SK-N-SH (cell line): ENCODE measurements at regions not wholly inside any gene's neighbourhood (a gene's known extent, or its start where the extent isn't known, plus 50 kb on each side); places are given as distances from the start of the nearest gene placed in this dataset.

Source experiments
- CTCF ChIA-PET: fragments of 300-600, 350-600 bp; formaldehyde crosslinking; extraction: SDS; loops from one replicate; lab custom pipeline; 2021; lab: Yijun Ruan, JAX
- POLR2A ChIA-PET: fragments of 350-600 bp; sonication (Branson Sonifier 250); formaldehyde crosslinking; extraction: SDS; loops from one replicate; lab custom pipeline; 2020; ENCODE audit warnings: antibody characterized with exemption, inconsistent platforms; lab: Yijun Ruan, JAX
- DNase-seq: peaks from one replicate; pipeline ENCODE4 v3.0.0; 2012
- H2AFZ ChIP-seq: fragments of 200-600 bp; sonication (generic); 2 replicates; pipeline ENCODE4 v1.8.1; 2016; ENCODE audit warnings: antibody characterized with exemption, mild to moderate bottlenecking, low read depth
- H3F3A ChIP-seq: fragments of 200-600 bp; sonication (generic); replicated peaks from 2 replicates; pipeline ENCODE3; 2016; ENCODE audit warnings: antibody characterized with exemption, mild to moderate bottlenecking; ENCODE audit not compliant: insufficient read depth
- H3K27ac ChIP-seq, 2 experiments: fragments of 200-500 bp in 1 of 2; fragments of 200-600 bp in 1 of 2; sonication (Bioruptor generic) in 1 of 2; sonication (generic), shearing (Covaris generic) in 1 of 2; 2 replicates each; pipeline versions ENCODE4 v1.5.1 to v1.6.1; 2014 to 2016; ENCODE audit warnings: low read depth in 2 of 2, inconsistent platforms in 1 of 2, low read length in 1 of 2, mild to moderate bottlenecking in 1 of 2, mixed read lengths in 1 of 2
- H3K27me3 ChIP-seq: fragments of 200-600 bp; sonication (generic), shearing (Covaris generic); 2 replicates; pipeline ENCODE4 v1.6.1; 2016; ENCODE audit warnings: mixed run types; ENCODE audit not compliant: insufficient read depth
- H3K36me3 ChIP-seq, 2 experiments: fragments of 200-500 bp in 1 of 2; fragments of 200-600 bp in 1 of 2; sonication (Bioruptor generic) in 1 of 2; sonication (generic) in 1 of 2; replicated peaks in 1 of 2; 2 replicates each; pipeline versions ENCODE3 to v1.5.1; 2014 to 2016; ENCODE audit warnings: low read length in 1 of 2, mild to moderate bottlenecking in 1 of 2; ENCODE audit not compliant: insufficient read depth in 2 of 2, control insufficient read depth in 1 of 2
- H3K4me1 ChIP-seq, 2 experiments: fragments of 200-500 bp in 1 of 2; fragments of 200-600 bp in 1 of 2; sonication (Bioruptor generic) in 1 of 2; sonication (generic), shearing (Covaris generic) in 1 of 2; 2 replicates each; pipeline versions ENCODE4 v1.5.1 to v1.6.1; 2014 to 2016; ENCODE audit warnings: low read depth in 1 of 2, low read length in 1 of 2, mixed run types in 1 of 2; ENCODE audit not compliant: insufficient read depth in 2 of 2, control insufficient read depth in 1 of 2
- H3K4me2 ChIP-seq: fragments of 200-600 bp; sonication (generic), shearing (Covaris generic); 2 replicates; pipeline ENCODE4 v1.6.1; 2017; ENCODE audit warnings: mixed run types
- H3K4me3 ChIP-seq, 2 experiments: fragments of 200-500 bp in 1 of 2; fragments of 200-600 bp in 1 of 2; sonication (Bioruptor generic) in 1 of 2; sonication (generic), shearing (Covaris generic) in 1 of 2; 2 replicates each; pipeline versions ENCODE4 v1.5.1 to v1.8.1; 2014 to 2016; ENCODE audit warnings: low read depth in 2 of 2, inconsistent platforms in 1 of 2, low read length in 1 of 2, mild to moderate bottlenecking in 1 of 2, mixed read lengths in 1 of 2, moderate library complexity in 1 of 2
- H3K79me2 ChIP-seq: fragments of 200-600 bp; sonication (generic); 2 replicates; pipeline ENCODE4 v1.8.1; 2017; ENCODE audit warnings: mild to moderate bottlenecking; ENCODE audit not compliant: insufficient read depth
- H3K9ac ChIP-seq: fragments of 200-600 bp; sonication (generic); 2 replicates; pipeline ENCODE4 v1.6.1; 2017; ENCODE audit warnings: mixed run types
- H3K9me2 ChIP-seq: fragments of 200-600 bp; sonication (generic); 2 replicates; pipeline ENCODE4 v1.6.1; 2017; ENCODE audit warnings: mixed run types
- H3K9me3 ChIP-seq: fragments of 200-600 bp; sonication (generic); 2 replicates; pipeline ENCODE4 v1.6.1; 2017; ENCODE audit warnings: mixed run types, mild to moderate bottlenecking, moderate library complexity
- H4K20me1 ChIP-seq: fragments of 200-600 bp; sonication (generic); 2 replicates; pipeline ENCODE4 v1.6.1; 2017; ENCODE audit warnings: mild to moderate bottlenecking, mixed run types; ENCODE audit not compliant: insufficient read depth
- CHD2 ChIP-seq: fragments of 150-350 bp; IDR thresholded peaks from 2 replicates; pipeline ENCODE4 v1.6.1; 2018; ENCODE audit warnings: low read length; ENCODE audit not compliant: partially characterized antibody
- EP300 ChIP-seq, 2 experiments: IDR thresholded peaks; 2 replicates each; pipeline versions ENCODE4 v1.4.0 to v1.6.1; 2012; ENCODE audit warnings: borderline replicate concordance in 1 of 2, low read depth in 1 of 2, low read length in 1 of 2
- EZH2phosphoT487 ChIP-seq: fragments of 200-600 bp; sonication (generic); IDR thresholded peaks from 2 replicates; pipeline ENCODE4 v1.6.1; 2017; ENCODE audit warnings: low read depth, mixed run types, mild to moderate bottlenecking, antibody characterized with exemption, moderate library complexity, borderline replicate concordance
- GATA2 ChIP-seq: sonication (generic); formaldehyde crosslinking; IDR thresholded peaks from 2 replicates; pipeline ENCODE4 v1.5.0; 2020; ENCODE audit warnings: mild to moderate bottlenecking, missing genetic modification reagents
- JUND ChIP-seq: IDR thresholded peaks from 2 replicates; pipeline ENCODE4 v1.4.0; 2012
- MXI1 ChIP-seq: IDR thresholded peaks from 2 replicates; pipeline ENCODE4 v1.6.1; 2012; ENCODE audit warnings: mild to moderate bottlenecking, low read depth, low read length, improper control_type of control experiment
- NFIC ChIP-seq: IDR thresholded peaks from 2 replicates; pipeline ENCODE4 v1.4.0; 2012; ENCODE audit warnings: borderline replicate concordance
- NRF1 ChIP-seq: IDR thresholded peaks from 2 replicates; pipeline ENCODE4 v1.6.1; 2012; ENCODE audit warnings: low read depth, mild to moderate bottlenecking, low read length
- SIN3A ChIP-seq: IDR thresholded peaks from 2 replicates; pipeline ENCODE4 v1.6.1; 2012; ENCODE audit warnings: low read depth, mild to moderate bottlenecking, low read length, moderate library complexity, borderline replicate concordance
- SMC3 ChIP-seq: IDR thresholded peaks from 2 replicates; pipeline ENCODE4 v1.6.1; 2012; ENCODE audit warnings: low read depth, low read length, improper control_type of control experiment
- TCF12 ChIP-seq: IDR thresholded peaks from 2 replicates; pipeline ENCODE4 v1.4.0; 2012
- TEAD4 ChIP-seq: IDR thresholded peaks from 2 replicates; pipeline ENCODE4 v1.4.0; 2012; ENCODE audit warnings: mild to moderate bottlenecking, borderline replicate concordance; ENCODE audit not compliant: insufficient read depth
- YY1 ChIP-seq: IDR thresholded peaks from 2 replicates; pipeline ENCODE4 v1.4.0; 2012; ENCODE audit warnings: low read depth, mild to moderate bottlenecking
- WGBS: methylation state at CpG from one replicate; pipeline ENCODE4 v1.1.6; 2017; ENCODE audit warnings: low lambda C conversion rate; 5-methylcytosine and 5-hydroxymethylcytosine counted together
- TF ChIP-seq, protein P1 (sequence below): IDR thresholded peaks from 2 replicates; pipeline ENCODE4 v1.4.0; 2012; ENCODE audit warnings: low read depth, borderline replicate concordance
- TF ChIP-seq, protein P2 (sequence below): IDR thresholded peaks from 2 replicates; pipeline ENCODE4; 2012
- TF ChIP-seq, protein P3 (sequence below): fragments of 150-350 bp; IDR thresholded peaks from 2 replicates; pipeline ENCODE4 v1.6.1; 2017; ENCODE audit warnings: antibody characterized with exemption, low read length, low read depth, borderline replicate concordance
- TF ChIP-seq, protein P4 (sequence below): IDR thresholded peaks from 2 replicates; pipeline ENCODE4 v1.4.0; 2012; ENCODE audit warnings: low read depth

DNA sequence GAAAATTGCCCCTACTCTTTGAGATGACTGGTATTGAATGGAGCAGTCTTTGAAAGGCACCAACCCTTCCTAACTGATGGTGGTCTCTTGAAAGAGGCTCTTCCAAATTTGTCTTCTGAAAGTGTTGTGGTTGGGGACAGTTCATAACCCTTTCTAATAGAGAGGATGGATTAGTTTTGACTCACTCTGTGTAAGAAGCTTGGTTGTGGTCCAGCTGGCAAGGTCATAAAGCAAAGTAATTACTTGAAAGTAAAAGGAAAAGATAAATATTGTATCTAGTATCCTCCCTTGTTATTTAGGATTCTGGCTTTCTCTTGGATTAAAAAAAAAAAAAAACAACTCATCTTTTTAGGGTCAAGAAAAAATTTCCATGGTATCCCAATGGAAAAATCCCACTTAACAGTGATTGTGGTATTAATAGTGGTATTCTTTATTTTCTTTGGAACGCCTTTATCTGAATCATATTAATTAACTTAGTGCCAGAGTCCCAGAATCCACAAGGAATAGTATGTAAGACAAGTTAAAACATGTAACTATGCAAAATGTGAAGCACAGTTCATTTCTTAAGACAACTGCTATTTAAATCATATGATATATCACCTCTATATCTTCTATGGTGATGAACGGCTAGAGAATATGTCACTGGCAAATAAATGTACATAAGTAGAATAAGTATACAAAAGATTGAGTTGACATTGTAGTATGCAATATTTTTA is 469.3 kb upstream of the CDIN1 start:
- no peaks in the 10 kb centered on the region for H3K36me3 ChIP-seq
- H4K20me1 ChIP-seq = no peaks in the 10 kb centered on the region
- no peak overlapping the region for H2AFZ ChIP-seq
- no peaks in the 10 kb centered on the region for H3K27me3 ChIP-seq
- H3K9me3 ChIP-seq = no peaks in the 10 kb centered on the region
- no peak overlapping the region for H3K4me3 ChIP-seq
- ChIA-PET POLR2A (no interaction called here), CTCF (no interaction called here)
- WGBS = 75% methylated on average over 2 of the region's 2 CpGs
- H3K79me2 ChIP-seq = no peaks in the 10 kb centered on the region
- no peak overlapping the region for H3K9ac ChIP-seq
- H3F3A ChIP-seq = peaks cover 5% of the 10 kb centered on the region
- no peak overlapping the region for H3K27ac ChIP-seq
- no peaks in the 10 kb centered on the region for H3K9me2 ChIP-seq
- H3K4me2 ChIP-seq = no peak overlapping the region
- H3K4me1 ChIP-seq = no peaks in the 10 kb centered on the region; a peak in 2 of 4 replicates
- TF ChIP-seq, protein P1, sequence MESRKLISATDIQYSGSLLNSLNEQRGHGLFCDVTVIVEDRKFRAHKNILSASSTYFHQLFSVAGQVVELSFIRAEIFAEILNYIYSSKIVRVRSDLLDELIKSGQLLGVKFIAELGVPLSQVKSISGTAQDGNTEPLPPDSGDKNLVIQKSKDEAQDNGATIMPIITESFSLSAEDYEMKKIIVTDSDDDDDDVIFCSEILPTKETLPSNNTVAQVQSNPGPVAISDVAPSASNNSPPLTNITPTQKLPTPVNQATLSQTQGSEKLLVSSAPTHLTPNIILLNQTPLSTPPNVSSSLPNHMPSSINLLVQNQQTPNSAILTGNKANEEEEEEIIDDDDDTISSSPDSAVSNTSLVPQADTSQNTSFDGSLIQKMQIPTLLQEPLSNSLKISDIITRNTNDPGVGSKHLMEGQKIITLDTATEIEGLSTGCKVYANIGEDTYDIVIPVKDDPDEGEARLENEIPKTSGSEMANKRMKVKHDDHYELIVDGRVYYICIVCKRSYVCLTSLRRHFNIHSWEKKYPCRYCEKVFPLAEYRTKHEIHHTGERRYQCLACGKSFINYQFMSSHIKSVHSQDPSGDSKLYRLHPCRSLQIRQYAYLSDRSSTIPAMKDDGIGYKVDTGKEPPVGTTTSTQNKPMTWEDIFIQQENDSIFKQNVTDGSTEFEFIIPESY = no peak
- TF ChIP-seq, protein P2, sequence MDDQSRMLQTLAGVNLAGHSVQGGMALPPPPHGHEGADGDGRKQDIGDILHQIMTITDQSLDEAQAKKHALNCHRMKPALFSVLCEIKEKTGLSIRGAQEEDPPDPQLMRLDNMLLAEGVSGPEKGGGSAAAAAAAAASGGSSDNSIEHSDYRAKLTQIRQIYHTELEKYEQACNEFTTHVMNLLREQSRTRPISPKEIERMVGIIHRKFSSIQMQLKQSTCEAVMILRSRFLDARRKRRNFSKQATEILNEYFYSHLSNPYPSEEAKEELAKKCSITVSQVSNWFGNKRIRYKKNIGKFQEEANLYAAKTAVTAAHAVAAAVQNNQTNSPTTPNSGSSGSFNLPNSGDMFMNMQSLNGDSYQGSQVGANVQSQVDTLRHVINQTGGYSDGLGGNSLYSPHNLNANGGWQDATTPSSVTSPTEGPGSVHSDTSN = peak; percentile 53
- no peak for TF ChIP-seq SIN3A
- no peak for TF ChIP-seq MXI1
- 0 out of 4 replicates have a peak, but pooled peaks of 1 of the 2 experiments have one; percentile 18 for TF ChIP-seq EP300 (IDR thresholded peaks at IDR 0.05; ENCODE audit: borderline replicate concordance in 1 of 2, low read depth in 1 of 2, low read length in 1 of 2)
- TF ChIP-seq EZH2phosphoT487 = no peak
- peak; percentile 25; the same call in 1 of the 2 replicates for TF ChIP-seq TCF12
- TF ChIP-seq JUND = peak; percentile 10; the same call in 1 of the 2 replicates
- peak; percentile 73 for TF ChIP-seq NFIC
- no peak for DNase-seq

DNA sequence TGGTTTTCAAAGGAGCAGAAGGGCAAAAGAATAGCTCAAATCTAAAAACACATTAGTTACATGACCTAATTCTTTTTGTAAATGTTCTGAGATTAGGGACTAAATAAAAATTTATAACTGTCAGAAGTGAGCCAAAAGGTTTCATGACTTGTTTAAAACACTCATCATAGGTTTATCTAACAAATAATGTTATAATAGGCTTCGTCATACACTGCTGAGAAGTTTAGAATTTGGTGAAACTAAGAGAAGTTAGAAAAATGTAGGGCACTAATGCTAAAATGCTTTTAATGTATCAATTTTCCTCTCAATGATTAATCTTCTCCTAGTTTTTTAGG is 468.8 kb upstream of the CDIN1 start:
- no peak for DNase-seq
- H3K4me2 ChIP-seq = no peak overlapping the region
- H2AFZ ChIP-seq = no peak overlapping the region
- no peaks in the 10 kb centered on the region for H4K20me1 ChIP-seq
- no peak overlapping the region for H3K4me3 ChIP-seq
- H3K36me3 ChIP-seq = no peaks in the 10 kb centered on the region
- no peaks in the 10 kb centered on the region; a peak in 2 of 4 replicates for H3K4me1 ChIP-seq
- no peaks in the 10 kb centered on the region for H3K9me3 ChIP-seq
- CTCF ChIA-PET = no interaction called here
- H3K79me2 ChIP-seq = no peaks in the 10 kb centered on the region
- POLR2A ChIA-PET = no interaction called here
- H3F3A ChIP-seq = peaks cover 5% of the 10 kb centered on the region
- no peak overlapping the region for H3K27ac ChIP-seq
- WGBS = 92% methylated on average over 1 of the region's 1 CpG
- H3K9me2 ChIP-seq = no peaks in the 10 kb centered on the region
- no peaks in the 10 kb centered on the region for H3K27me3 ChIP-seq
- no peak overlapping the region for H3K9ac ChIP-seq
- no peak for TF ChIP-seq YY1
- TF ChIP-seq, protein P3, sequence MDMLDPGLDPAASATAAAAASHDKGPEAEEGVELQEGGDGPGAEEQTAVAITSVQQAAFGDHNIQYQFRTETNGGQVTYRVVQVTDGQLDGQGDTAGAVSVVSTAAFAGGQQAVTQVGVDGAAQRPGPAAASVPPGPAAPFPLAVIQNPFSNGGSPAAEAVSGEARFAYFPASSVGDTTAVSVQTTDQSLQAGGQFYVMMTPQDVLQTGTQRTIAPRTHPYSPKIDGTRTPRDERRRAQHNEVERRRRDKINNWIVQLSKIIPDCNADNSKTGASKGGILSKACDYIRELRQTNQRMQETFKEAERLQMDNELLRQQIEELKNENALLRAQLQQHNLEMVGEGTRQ = no peak
- TF ChIP-seq, protein P4, sequence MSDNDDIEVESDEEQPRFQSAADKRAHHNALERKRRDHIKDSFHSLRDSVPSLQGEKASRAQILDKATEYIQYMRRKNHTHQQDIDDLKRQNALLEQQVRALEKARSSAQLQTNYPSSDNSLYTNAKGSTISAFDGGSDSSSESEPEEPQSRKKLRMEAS = no peak
- TF ChIP-seq TEAD4 = no peak
- TF ChIP-seq CHD2 = no peak
- no peak for TF ChIP-seq EZH2phosphoT487
- no peak for TF ChIP-seq MXI1
- no peak for TF ChIP-seq GATA2 (CRISPR knock-in tag)
- no peak for TF ChIP-seq SMC3
- TF ChIP-seq NRF1 = no peak
